ENCODE measurements at regions not wholly inside any gene's neighbourhood (a gene's known extent, or its start where the extent isn't known, plus 50 kb on each side); places are given as distances from the start of the nearest gene placed in this dataset.

DNA sequence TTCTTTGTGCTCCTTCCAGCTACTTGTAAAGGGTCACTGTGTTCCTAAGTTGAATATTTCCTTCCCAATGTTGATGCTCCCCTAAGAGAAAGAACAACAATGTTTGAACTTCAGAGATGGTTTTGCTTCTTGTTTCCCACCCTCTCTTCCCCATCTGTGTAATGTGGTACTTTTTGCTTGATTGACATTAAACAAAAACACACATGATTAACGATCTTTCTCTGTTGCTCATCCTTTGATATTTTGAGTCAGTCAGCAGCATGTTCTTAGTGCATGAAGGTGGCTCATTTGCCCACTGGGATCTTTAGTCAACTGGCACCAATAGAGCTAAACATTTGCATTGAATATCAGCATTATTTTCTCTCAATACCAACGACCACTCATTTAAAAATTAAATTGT, 313.0 kb upstream of the RIOK2 start:
- intact Hi-C loops (cut with DNase I), result no loop called here
- Histone ChIP-seq H3K4me1 (no peaks in the 10 kb centered on the region), H3K4me3 (replicated peaks in 1 of 3) (no peak overlapping the region), H3K9me3 (no peaks in the 10 kb centered on the region), H3K27ac (no peak overlapping the region), H3K36me3 (no peaks in the 10 kb centered on the region), H3K27me3 (no peaks in the 10 kb centered on the region)
- no peak for TF ChIP-seq CTCF (IDR thresholded peaks at IDR 0.05)
- no peak for TF ChIP-seq POLR2A (IDR thresholded peaks at IDR 0.05)
- 45 to 55% methylated on average over 2 of the region's 2 CpGs for WGBS, 2 donors
- DNase-seq, result no peak

GRCh38 chr5:97498657-97499056, 315.6 kb upstream of the RIOK2 start:
- H3K27me3 ChIP-seq, result no peaks in the 10 kb centered on the region
- no peaks in the 10 kb centered on the region for H3K9me3 ChIP-seq
- DNase-seq, result no peak
- no peak overlapping the region for H3K4me3 ChIP-seq (replicated peaks in 1 of 3)
- 71 to 74% methylated on average over 1 of the region's 1 CpG for WGBS, 2 donors
- intact Hi-C loops (cut with DNase I), result no loop called here
- no peaks in the 10 kb centered on the region for H3K36me3 ChIP-seq
- no peak overlapping the region for H3K27ac ChIP-seq
- no peaks in the 10 kb centered on the region for H3K4me1 ChIP-seq
- no peak for TF ChIP-seq CTCF (IDR thresholded peaks at IDR 0.05)
- no peak for TF ChIP-seq POLR2A (IDR thresholded peaks at IDR 0.05)

- Histone ChIP-seq H3K27ac (no peak overlapping the region), H3K36me3 (no peaks in the 10 kb centered on the region), H3K27me3 (no peaks in the 10 kb centered on the region), H3K9me3 (no peaks in the 10 kb centered on the region), H3K4me1 (no peaks in the 10 kb centered on the region), H3K4me3 (replicated peaks in 1 of 3) (no peak overlapping the region)
- no peak for TF ChIP-seq CTCF (IDR thresholded peaks at IDR 0.05)
- no peak for TF ChIP-seq POLR2A (IDR thresholded peaks at IDR 0.05)
- 75 to 85% methylated on average over 6 of the region's 6 CpGs for WGBS, 2 donors
- no peak for DNase-seq
- intact Hi-C loops (cut with DNase I), result no loop called here
Measured at GRCh38 chr5:97499605-97500004, 316.6 kb upstream of the RIOK2 start.

DNA sequence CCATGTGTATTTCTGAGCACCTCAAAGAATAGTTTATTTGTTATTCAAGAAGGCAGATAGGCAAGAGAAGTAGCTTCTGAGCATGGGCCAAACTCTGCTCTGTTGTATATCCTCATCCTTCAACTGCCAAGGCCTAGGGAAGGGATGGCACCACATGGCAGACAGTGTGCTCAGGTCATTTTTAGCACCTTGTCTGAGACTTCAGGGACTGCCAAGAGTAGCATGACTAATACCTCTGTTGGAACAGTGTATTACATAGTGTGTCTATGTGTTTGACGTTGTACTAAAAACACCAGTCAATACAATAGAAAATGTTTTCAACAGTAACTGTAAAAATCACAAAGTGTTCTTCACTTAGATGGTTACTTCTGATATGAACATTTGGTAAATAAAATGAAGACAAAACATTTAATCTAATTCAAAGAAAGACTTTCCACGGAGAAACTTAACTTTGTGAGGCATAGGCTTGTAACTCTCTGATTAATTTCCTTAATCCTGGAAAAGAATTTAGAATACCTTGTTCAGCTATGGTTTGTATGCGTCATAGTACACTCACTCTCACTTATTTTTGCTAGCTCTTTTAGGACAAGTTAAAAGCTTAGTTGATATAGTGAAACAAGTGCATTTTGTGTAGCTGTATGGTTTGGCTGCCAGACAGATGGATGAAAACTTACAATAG, 318.4 kb upstream of the RIOK2 start:
- Histone ChIP-seq H3K27ac (no peak overlapping the region), H3K4me1 (no peaks in the 10 kb centered on the region), H3K4me3 (replicated peaks in 1 of 3) (no peak overlapping the region), H3K36me3 (no peaks in the 10 kb centered on the region), H3K9me3 (no peaks in the 10 kb centered on the region), H3K27me3 (no peaks in the 10 kb centered on the region)
- intact Hi-C loops (cut with DNase I), result no loop called here
- DNase-seq, result no peak
- no peak for TF ChIP-seq POLR2A (IDR thresholded peaks at IDR 0.05)
- no peak for TF ChIP-seq CTCF (IDR thresholded peaks at IDR 0.05)
- 68 to 72% methylated on average over 3 of the region's 3 CpGs for WGBS, 2 donors

DNA sequence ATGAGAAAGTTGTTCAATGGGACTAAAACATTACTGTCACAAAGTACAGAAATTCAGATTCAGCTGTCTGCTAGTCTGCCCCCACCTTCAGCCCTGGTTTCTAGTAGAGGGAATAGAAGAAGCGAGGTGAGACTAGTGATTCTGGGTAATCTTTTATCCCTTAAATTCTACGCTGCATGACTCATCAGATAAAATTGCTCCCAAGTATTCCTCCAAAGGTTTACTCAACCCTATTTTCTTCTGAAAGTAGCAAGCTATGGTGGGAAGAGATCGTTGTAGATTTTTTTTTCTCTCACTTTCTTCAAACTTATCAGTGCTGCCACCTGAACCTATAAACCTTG, 318.9 kb upstream of the RIOK2 start:
- Histone ChIP-seq H3K9me3 (no peaks in the 10 kb centered on the region), H3K27me3 (no peaks in the 10 kb centered on the region), H3K36me3 (no peaks in the 10 kb centered on the region), H3K27ac (no peak overlapping the region), H3K4me3 (replicated peaks in 1 of 3) (no peak overlapping the region), H3K4me1 (no peaks in the 10 kb centered on the region)
- no peak for TF ChIP-seq CTCF (IDR thresholded peaks at IDR 0.05)
- TF ChIP-seq POLR2A (IDR thresholded peaks at IDR 0.05), result no peak
- DNase-seq, result no peak
- WGBS, 2 donors, result 68 to 89% methylated on average over 3 of the region's 3 CpGs
- intact Hi-C loops (cut with DNase I), result no loop called here
